GM12873 (cell line): ENCODE measurements at regions not wholly inside any gene's neighbourhood (a gene's known extent, or its start where the extent isn't known, plus 50 kb on each side); places are given as distances from the start of the nearest gene placed in this dataset.

Experiments used
- TF ChIP-seq, protein P1 (sequence below): IDR thresholded peaks from 2 replicates; pipeline ENCODE4 v1.5.1; 2012; ENCODE audit warnings: low read depth, mild to moderate bottlenecking, moderate library complexity, low read length, control low read depth; ENCODE audit not compliant: insufficient read depth; ENCODE audit errors: missing control alignments

DNA sequence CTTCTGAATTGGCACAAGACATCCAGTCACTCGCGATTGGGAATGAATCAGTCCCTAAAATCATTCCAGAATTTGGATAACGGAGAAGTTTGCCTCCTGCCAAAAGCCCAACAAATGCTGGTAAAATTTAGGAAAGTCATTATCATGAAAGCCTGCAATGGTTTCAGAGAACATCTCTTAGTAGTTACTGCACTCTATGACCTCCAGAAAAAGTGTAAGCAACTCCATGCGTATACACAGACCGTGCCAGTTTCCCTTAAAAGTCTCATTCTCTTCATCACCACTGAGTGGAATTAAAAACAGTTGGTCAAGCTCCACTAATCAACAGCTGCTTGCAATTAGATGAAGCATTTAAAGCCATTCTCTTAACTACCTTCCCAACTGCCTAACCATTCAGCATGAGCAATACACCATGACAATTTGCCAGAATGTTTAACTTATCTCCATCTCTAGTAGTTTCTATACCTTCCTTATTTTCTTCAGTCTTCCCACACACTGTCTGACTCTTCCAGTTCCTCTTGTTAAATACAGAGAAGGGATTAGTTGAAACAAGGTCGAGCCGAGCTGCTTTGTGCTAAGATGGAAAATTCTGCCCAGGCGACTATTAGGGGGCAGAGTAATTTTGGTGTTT is 183.6 kb upstream of the PRDM1 start:
- TF ChIP-seq, protein P1, sequence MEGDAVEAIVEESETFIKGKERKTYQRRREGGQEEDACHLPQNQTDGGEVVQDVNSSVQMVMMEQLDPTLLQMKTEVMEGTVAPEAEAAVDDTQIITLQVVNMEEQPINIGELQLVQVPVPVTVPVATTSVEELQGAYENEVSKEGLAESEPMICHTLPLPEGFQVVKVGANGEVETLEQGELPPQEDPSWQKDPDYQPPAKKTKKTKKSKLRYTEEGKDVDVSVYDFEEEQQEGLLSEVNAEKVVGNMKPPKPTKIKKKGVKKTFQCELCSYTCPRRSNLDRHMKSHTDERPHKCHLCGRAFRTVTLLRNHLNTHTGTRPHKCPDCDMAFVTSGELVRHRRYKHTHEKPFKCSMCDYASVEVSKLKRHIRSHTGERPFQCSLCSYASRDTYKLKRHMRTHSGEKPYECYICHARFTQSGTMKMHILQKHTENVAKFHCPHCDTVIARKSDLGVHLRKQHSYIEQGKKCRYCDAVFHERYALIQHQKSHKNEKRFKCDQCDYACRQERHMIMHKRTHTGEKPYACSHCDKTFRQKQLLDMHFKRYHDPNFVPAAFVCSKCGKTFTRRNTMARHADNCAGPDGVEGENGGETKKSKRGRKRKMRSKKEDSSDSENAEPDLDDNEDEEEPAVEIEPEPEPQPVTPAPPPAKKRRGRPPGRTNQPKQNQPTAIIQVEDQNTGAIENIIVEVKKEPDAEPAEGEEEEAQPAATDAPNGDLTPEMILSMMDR, result no peak

DNA sequence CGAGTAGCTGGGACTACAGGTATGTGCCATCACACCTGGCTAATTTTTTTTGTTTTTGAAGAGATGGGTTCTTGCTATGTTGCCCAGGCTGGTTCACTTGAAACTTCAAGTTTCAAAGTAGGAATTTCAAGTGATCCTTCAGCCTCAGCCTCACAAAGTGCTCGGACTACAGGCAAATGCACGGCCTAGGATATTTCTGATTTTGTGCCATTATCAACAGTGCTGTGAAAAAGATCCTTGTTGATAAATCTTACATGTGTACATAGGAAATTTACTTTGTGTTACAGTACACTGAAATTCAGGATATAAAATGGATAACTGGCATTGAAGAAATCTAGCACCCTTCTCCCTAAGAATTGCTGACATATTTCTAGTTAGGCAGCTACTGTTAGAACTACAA is 184.6 kb upstream of the PRDM1 start:
- TF ChIP-seq, protein P1, result no peak

DNA sequence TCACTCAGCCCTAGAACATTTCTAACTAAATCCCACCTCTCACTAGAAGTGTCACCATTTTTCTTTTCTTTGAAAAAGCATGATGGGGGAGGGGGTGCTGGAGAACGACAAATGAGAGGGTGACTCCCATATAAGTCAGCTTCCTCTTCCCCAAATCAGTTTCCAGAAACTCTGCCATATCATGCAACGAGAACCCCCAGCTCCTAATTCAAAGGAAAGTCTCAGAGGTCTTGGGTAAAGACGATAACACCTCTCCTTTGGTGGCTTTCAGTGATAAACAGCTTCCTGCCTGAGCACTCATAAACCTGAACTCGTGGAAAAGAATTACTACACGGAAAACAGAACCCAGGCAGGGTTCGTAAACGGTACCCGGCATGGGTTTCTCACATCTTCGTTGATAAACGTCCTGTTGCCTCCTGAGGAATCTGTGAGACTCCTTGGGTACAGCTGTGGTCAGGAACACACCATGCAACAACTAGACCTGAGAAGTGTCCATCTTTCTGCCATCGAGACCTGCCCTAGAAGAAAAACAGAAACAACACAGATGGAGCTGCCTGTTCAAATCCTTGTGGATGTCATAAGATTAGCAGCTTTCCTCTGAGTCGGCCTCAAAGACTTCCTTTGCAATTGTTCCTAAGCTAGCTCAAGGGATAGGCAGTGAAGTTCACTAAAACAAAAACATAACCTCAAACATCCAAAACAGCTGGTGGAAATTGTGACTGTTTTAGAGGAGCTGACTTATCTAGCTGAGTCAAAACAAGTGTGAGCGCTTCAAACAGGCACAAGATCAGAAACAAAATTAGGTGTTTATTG is 185.8 kb upstream of the PRDM1 start:
- TF ChIP-seq, protein P1, result no peak

DNA sequence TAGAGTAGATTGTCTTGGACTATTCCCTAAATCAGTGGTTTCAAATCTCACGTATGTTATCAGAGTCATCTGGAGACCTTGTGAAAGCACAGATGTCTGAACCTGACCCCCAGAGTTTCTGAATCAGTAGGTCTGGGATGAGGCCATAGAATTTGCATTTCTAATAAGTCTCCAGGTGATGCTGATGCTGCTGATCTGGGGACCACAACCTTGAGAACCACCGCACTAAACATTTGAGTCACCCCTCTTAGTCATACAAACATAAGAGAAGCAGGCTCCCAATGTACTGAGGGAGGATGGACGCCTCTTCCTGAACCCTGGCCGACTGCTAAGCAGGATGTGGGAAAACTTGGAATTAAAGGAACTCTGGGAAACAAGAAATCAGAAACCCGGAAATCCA is 187.8 kb upstream of the PRDM1 start:
- TF ChIP-seq, protein P1, result no peak

DNA sequence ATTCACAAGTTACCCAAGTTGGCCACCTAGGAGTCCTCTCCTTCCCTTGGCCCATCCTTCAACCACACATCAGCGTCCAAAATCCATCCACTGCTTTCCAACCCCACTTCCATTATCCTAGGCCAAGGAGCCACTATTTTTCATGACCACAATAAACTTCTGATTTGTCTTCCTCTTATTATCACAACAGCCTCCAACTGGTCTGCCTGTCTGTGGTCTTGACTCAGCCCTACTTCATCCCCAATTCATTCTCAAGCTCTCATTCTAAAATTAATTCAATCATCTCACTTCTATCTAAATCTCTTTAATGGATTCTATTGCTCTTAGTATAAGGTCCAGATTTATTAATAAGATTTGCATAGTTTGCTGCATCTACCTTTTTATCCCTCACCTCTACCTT is 189.0 kb upstream of the PRDM1 start:
- TF ChIP-seq, protein P1, result no peak

DNA sequence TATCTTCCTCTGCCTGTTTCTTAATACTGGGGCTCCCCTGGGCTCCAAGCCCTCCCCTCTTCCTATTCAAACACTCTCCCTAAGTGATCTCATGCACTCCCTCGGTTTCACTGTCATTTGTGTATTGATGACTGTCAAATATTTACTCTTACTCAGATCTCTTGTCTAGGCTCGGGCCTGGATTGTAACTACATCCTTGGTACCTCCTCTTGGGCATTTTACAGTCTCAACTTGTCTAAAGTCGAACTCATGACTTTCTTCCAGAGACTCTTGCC is 189.4 kb upstream of the PRDM1 start:
- TF ChIP-seq, protein P1, result no peak

DNA sequence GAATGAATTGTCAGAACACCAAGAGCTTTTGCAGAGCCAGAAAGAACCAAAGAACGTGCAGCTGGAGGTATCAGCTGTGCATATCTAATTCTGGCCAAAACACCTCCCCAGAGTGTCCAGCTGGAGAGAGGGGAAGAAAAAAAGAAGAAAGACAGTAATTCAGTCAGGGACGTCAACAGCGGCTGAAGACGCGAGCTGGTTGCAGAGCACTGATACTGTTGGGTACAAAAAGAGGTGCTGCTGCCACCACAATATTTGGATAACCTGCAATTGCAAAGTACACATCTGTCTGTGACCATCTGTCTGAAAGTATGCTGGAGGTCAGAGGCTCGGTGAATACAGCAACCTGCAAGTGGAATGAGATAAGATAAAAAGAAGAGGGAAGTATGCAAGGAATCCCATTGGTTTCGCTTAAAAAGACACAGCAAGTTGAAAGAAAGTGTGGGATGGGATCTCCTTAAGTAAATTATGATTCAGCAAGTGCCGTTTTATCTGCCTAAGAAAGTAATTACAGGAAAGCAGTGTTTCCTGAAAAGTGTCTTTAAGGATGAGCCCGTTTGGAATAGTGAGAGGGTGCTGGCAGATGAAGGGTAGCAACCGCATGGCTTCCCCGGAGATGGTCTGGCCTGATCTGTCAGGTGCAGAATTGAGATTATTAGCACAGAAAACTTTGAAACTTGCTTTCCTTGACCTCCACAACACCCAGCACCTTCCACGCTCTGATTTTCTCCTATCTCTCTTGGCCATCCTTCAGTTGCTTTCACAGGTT is 189.9 kb upstream of the PRDM1 start:
- TF ChIP-seq, protein P1, result no peak
